ENCODE measurements at regions not wholly inside any gene's neighbourhood (a gene's known extent, or its start where the extent isn't known, plus 50 kb on each side); places are given as distances from the start of the nearest gene placed in this dataset.
A peak's percentile ranks its signal among the peaks of the same experiment; 100 is the strongest.
"Not testable (repeated sequence)": the region's sequence is repeated elsewhere in the genome, so short reads cannot be mapped to it uniquely, and the experiment has no call there.

- H3K4me1 Mint-ChIP-seq; H3K36me3 Mint-ChIP-seq; intact Hi-C loops (cut with micrococcal nuclease); H3K9me3 ChIP-seq (ENCODE audit: control insufficient read depth in 2 of 3, low read length in 3 of 3); H3K27ac ChIP-seq (ENCODE audit: low read depth, low read length); CTCF ChIA-PET; DNase-seq; H3K36me3 ChIP-seq (ENCODE audit: control insufficient read depth in 2 of 3, insufficient read depth in 3 of 3, low read length in 3 of 3); H3K27ac Mint-ChIP-seq; POLR2A ChIA-PET; H3K27me3 Mint-ChIP-seq; H3K4me1 ChIP-seq (ENCODE audit: control insufficient read depth in 2 of 2, insufficient read depth in 2 of 2, low read length in 2 of 2); H3K4me3 Mint-ChIP-seq; H3K27me3 ChIP-seq (ENCODE audit: control insufficient read depth in 2 of 2, insufficient read depth in 2 of 2, low read length in 2 of 2); ATAC-seq; H3K4me3 ChIP-seq (ENCODE audit: low read length): not testable (repeated sequence)
- H3K9me3 Mint-ChIP-seq: peaks cover 3 to 36% (median 6%) of the 10 kb centered on the region in 11 donors
These were observed 250.1 kb upstream of the OR4C13 start for GRCh38 chr11:49702121-49702520.

DNA sequence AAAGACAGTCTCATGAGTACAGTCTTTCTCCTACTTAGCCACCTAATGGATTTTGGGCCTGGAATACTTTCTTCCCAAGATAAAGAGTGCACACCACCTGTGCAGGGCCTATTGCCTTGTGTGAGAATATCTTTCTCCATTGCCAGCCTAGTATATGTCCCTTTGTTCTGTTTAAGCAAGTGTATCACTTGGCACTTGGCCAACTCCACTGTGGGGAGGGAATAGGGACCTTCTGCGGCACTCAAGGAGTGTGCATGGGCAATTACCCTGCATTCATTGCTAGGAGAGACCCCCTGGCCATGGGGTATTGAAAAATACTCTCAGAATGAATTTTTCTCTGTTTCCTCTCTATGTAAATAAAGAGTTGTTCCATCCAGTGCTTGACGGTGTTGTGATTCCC, 201.7 kb upstream of the OR4C13 start:
- H3K27me3 ChIP-seq (ENCODE audit: control insufficient read depth in 2 of 2, insufficient read depth in 2 of 2, low read length in 2 of 2); H3K4me3 Mint-ChIP-seq; CTCF ChIA-PET; ATAC-seq; H3K4me3 ChIP-seq (ENCODE audit: low read length); H3K36me3 Mint-ChIP-seq; H3K4me1 ChIP-seq (ENCODE audit: control insufficient read depth in 2 of 2, insufficient read depth in 2 of 2, low read length in 2 of 2); H3K27ac Mint-ChIP-seq; H3K4me1 Mint-ChIP-seq; POLR2A ChIA-PET; intact Hi-C loops (cut with micrococcal nuclease); H3K27me3 Mint-ChIP-seq; DNase-seq; H3K27ac ChIP-seq (ENCODE audit: low read depth, low read length); H3K36me3 ChIP-seq (ENCODE audit: control insufficient read depth in 2 of 3, insufficient read depth in 3 of 3, low read length in 3 of 3); H3K9me3 ChIP-seq (ENCODE audit: control insufficient read depth in 2 of 3, low read length in 3 of 3): not testable (repeated sequence)
- H3K9me3 Mint-ChIP-seq: peaks cover 0 to 36% (median 12%) of the 10 kb centered on the region in 11 donors

- ATAC-seq; H3K4me1 ChIP-seq (ENCODE audit: control insufficient read depth in 2 of 2, insufficient read depth in 2 of 2, low read length in 2 of 2); CTCF ChIA-PET: not testable (repeated sequence)
These were observed 201.2 kb upstream of the OR4C13 start for GRCh38 chr11:49750960-49751359.

GRCh38 chr11:49780791-49781190, 171.4 kb upstream of the OR4C13 start:
- H3K4me3 ChIP-seq (ENCODE audit: low read length); H3K9me3 Mint-ChIP-seq; H3K4me3 Mint-ChIP-seq; H3K36me3 Mint-ChIP-seq; DNase-seq; CTCF ChIA-PET; H3K9me3 ChIP-seq (ENCODE audit: control insufficient read depth in 2 of 3, low read length in 3 of 3); H3K27ac ChIP-seq (ENCODE audit: low read depth, low read length); H3K27me3 ChIP-seq (ENCODE audit: control insufficient read depth in 2 of 2, insufficient read depth in 2 of 2, low read length in 2 of 2); H3K4me1 ChIP-seq (ENCODE audit: control insufficient read depth in 2 of 2, insufficient read depth in 2 of 2, low read length in 2 of 2); intact Hi-C loops (cut with micrococcal nuclease); H3K4me1 Mint-ChIP-seq; ATAC-seq; H3K36me3 ChIP-seq (ENCODE audit: control insufficient read depth in 2 of 3, insufficient read depth in 3 of 3, low read length in 3 of 3); H3K27me3 Mint-ChIP-seq; H3K27ac Mint-ChIP-seq; POLR2A ChIA-PET: not testable (repeated sequence)

More at GRCh38 chr11:49750960-49751359, 201.2 kb upstream of the OR4C13 start:
- POLR2A ChIA-PET; H3K36me3 Mint-ChIP-seq; H3K27ac Mint-ChIP-seq; H3K27me3 ChIP-seq (ENCODE audit: control insufficient read depth in 2 of 2, insufficient read depth in 2 of 2, low read length in 2 of 2); H3K4me3 Mint-ChIP-seq; H3K27ac ChIP-seq (ENCODE audit: low read depth, low read length); H3K4me3 ChIP-seq (ENCODE audit: low read length); H3K36me3 ChIP-seq (ENCODE audit: control insufficient read depth in 2 of 3, insufficient read depth in 3 of 3, low read length in 3 of 3); H3K9me3 ChIP-seq (ENCODE audit: control insufficient read depth in 2 of 3, low read length in 3 of 3); DNase-seq; intact Hi-C loops (cut with micrococcal nuclease); H3K27me3 Mint-ChIP-seq; H3K4me1 Mint-ChIP-seq: not testable (repeated sequence)
- peaks cover 0 to 31% (median 8%) of the 10 kb centered on the region in 11 donors for H3K9me3 Mint-ChIP-seq

- DNase-seq; H3K4me1 Mint-ChIP-seq; H3K36me3 Mint-ChIP-seq; H3K27ac Mint-ChIP-seq; H3K36me3 ChIP-seq (ENCODE audit: control insufficient read depth in 2 of 3, insufficient read depth in 3 of 3, low read length in 3 of 3); ATAC-seq; H3K27me3 ChIP-seq (ENCODE audit: control insufficient read depth in 2 of 2, insufficient read depth in 2 of 2, low read length in 2 of 2); H3K27ac ChIP-seq (ENCODE audit: low read depth, low read length); H3K4me3 Mint-ChIP-seq; H3K4me1 ChIP-seq (ENCODE audit: control insufficient read depth in 2 of 2, insufficient read depth in 2 of 2, low read length in 2 of 2); H3K27me3 Mint-ChIP-seq; POLR2A ChIA-PET; H3K4me3 ChIP-seq (ENCODE audit: low read length); CTCF ChIA-PET; intact Hi-C loops (cut with micrococcal nuclease); H3K9me3 Mint-ChIP-seq; H3K9me3 ChIP-seq (ENCODE audit: control insufficient read depth in 2 of 3, low read length in 3 of 3): not testable (repeated sequence)
These were observed 170.2 kb upstream of the OR4C13 start for GRCh38 chr11:49782000-49782399.

GRCh38 chr11:49783841-49784240, 168.3 kb upstream of the OR4C13 start:
- H3K27ac ChIP-seq (ENCODE audit: low read depth, low read length); H3K27me3 ChIP-seq (ENCODE audit: control insufficient read depth in 2 of 2, insufficient read depth in 2 of 2, low read length in 2 of 2); H3K9me3 ChIP-seq (ENCODE audit: control insufficient read depth in 2 of 3, low read length in 3 of 3); H3K4me3 Mint-ChIP-seq; DNase-seq; CTCF ChIA-PET; H3K27ac Mint-ChIP-seq; H3K4me1 Mint-ChIP-seq; H3K36me3 Mint-ChIP-seq; H3K27me3 Mint-ChIP-seq; H3K36me3 ChIP-seq (ENCODE audit: control insufficient read depth in 2 of 3, insufficient read depth in 3 of 3, low read length in 3 of 3); POLR2A ChIA-PET; H3K4me1 ChIP-seq (ENCODE audit: control insufficient read depth in 2 of 2, insufficient read depth in 2 of 2, low read length in 2 of 2); H3K4me3 ChIP-seq (ENCODE audit: low read length); intact Hi-C loops (cut with micrococcal nuclease); ATAC-seq: not testable (repeated sequence)
- H3K9me3 Mint-ChIP-seq: peaks cover 0 to 11% (median 1%) of the 10 kb centered on the region in 11 donors

DNA sequence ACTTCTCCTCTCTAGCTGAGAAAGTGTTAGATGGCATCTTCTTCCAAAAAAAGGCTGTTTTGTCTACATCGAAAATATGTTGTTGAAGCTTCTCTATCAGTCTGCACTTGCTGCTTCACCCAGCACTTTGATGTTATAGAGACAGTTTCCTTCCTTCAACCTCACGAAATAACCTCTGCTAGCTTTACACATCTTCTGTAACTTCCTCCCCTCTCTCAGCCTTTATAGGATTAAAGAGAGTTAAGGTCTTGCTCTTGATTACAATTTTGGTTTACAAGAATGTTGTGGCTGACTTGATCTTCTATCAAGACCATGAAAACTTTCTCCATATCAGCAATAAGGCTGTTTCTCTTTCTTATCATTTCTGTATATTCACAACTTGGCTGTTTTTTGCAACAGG, 162.4 kb upstream of the OR4C13 start:
- POLR2A ChIA-PET: not testable (repeated sequence)

More for the DNA sequence above, 162.4 kb upstream of the OR4C13 start:
- H3K4me3 ChIP-seq (ENCODE audit: low read length); intact Hi-C loops (cut with micrococcal nuclease); H3K36me3 ChIP-seq (ENCODE audit: control insufficient read depth in 2 of 3, insufficient read depth in 3 of 3, low read length in 3 of 3); H3K27ac ChIP-seq (ENCODE audit: low read depth, low read length); H3K27me3 Mint-ChIP-seq; H3K4me1 Mint-ChIP-seq; H3K27me3 ChIP-seq (ENCODE audit: control insufficient read depth in 2 of 2, insufficient read depth in 2 of 2, low read length in 2 of 2); H3K36me3 Mint-ChIP-seq; H3K4me3 Mint-ChIP-seq; H3K4me1 ChIP-seq (ENCODE audit: control insufficient read depth in 2 of 2, insufficient read depth in 2 of 2, low read length in 2 of 2); H3K27ac Mint-ChIP-seq; H3K9me3 ChIP-seq (ENCODE audit: control insufficient read depth in 2 of 3, low read length in 3 of 3); DNase-seq; CTCF ChIA-PET: not testable (repeated sequence)
- peak; percentile 40 for ATAC-seq
- peaks cover 2 to 29% (median 10%) of the 10 kb centered on the region in 11 donors for H3K9me3 Mint-ChIP-seq
